Tibial artery (tissue), 4 donors: ENCODE measurements at regions not wholly inside any gene's neighbourhood (a gene's known extent, or its start where the extent isn't known, plus 50 kb on each side); places are given as distances from the start of the nearest gene placed in this dataset.

Experiments used
- DNase-seq, 2 donors: peaks; one replicate each; pipeline ENCODE4 v3.0.0-alpha.2; 2019
- H3K27ac ChIP-seq, 2 donors: fragments of 200-600 bp; sonication (generic) in 1 of 2; 1 replicate in 1 of 2; 2 replicates in 1 of 2; pipeline ENCODE4 v1.5.1; 2018 to 2019; ENCODE audit warnings: mild to moderate bottlenecking in 1 of 2
- H3K27me3 ChIP-seq, 2 donors: fragments of 200-600 bp; sonication (generic) in 1 of 2; one replicate each; pipeline versions ENCODE4 v1.5.1 to v1.6.0; 2016 to 2019
- H3K36me3 ChIP-seq, 3 donors: fragments of 200-600 bp; sonication (generic) in 2 of 3; one replicate each; pipeline ENCODE4 v1.5.1; 2016 to 2019; ENCODE audit warnings: mild to moderate bottlenecking in 2 of 3
- H3K4me1 ChIP-seq, 4 donors: fragments of 200-600 bp; sonication (generic) in 2 of 4; 1 replicate in 3 of 4; 2 replicates in 1 of 4; pipeline ENCODE4 v1.5.1; 2016 to 2019
- H3K4me3 ChIP-seq, 2 donors: fragments of 200-600 bp; sonication (generic) in 1 of 2; 1 replicate in 1 of 2; 2 replicates in 1 of 2; pipeline ENCODE4 v1.5.1; 2018 to 2019; ENCODE audit warnings: mild to moderate bottlenecking in 2 of 2
- H3K9me3 ChIP-seq, 3 donors: fragments of 200-600 bp; sonication (generic) in 1 of 3; one replicate each; pipeline ENCODE4 v1.5.1; 2016 to 2019
- intact Hi-C: fragments of 100-400 bp; cut with DNase I; formaldehyde crosslinking; loops from one replicate; pipeline ENCODE4 v1.15.0; 2023; ENCODE audit warnings: low total_unique reads
- TF ChIP-seq, protein P1 (sequence below), 2 experiments: fragments of 200-600 bp in 1 of 2; fragments of 450-650 bp in 1 of 2; IDR thresholded peaks; one replicate each; pipeline ENCODE4 v1.5.1; 2017 to 2019; ENCODE audit warnings: antibody characterized with exemption in 2 of 2, mild to moderate bottlenecking in 1 of 2, moderate library complexity in 1 of 2

DNA sequence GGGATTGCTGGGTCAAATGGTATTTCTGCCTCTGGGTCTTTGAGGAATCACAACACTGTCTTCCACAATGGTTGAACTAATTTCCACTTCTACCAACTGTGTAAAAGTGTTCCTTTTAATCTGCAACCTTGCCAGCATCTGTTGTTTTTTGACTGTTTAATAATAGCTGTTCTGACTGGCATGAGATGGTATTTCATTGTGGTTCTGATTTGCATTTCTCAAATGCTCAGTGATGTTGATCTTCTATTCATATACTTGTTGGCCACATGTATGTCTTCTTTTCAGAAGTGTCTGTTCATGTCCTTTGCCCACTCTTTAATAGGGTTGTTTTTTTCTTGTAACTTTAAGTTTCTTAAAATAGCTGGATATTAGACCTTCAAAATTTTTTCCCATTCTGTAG, 150.0 kb upstream of the FRMD6 start:
- Histone ChIP-seq H3K4me3 (no peak overlapping the region), H3K27ac (no peak overlapping the region), H3K36me3 (no peaks in the 10 kb centered on the region), H3K27me3 (no peaks in the 10 kb centered on the region), H3K9me3 (peaks cover 0 to 8% (median 0%) of the 10 kb centered on the region in 3 donors), H3K4me1 (no peaks in the 10 kb centered on the region)
- intact Hi-C loops: no loop called here
- TF ChIP-seq, protein P1, sequence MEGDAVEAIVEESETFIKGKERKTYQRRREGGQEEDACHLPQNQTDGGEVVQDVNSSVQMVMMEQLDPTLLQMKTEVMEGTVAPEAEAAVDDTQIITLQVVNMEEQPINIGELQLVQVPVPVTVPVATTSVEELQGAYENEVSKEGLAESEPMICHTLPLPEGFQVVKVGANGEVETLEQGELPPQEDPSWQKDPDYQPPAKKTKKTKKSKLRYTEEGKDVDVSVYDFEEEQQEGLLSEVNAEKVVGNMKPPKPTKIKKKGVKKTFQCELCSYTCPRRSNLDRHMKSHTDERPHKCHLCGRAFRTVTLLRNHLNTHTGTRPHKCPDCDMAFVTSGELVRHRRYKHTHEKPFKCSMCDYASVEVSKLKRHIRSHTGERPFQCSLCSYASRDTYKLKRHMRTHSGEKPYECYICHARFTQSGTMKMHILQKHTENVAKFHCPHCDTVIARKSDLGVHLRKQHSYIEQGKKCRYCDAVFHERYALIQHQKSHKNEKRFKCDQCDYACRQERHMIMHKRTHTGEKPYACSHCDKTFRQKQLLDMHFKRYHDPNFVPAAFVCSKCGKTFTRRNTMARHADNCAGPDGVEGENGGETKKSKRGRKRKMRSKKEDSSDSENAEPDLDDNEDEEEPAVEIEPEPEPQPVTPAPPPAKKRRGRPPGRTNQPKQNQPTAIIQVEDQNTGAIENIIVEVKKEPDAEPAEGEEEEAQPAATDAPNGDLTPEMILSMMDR (IDR thresholded peaks at IDR 0.05): no peak
- DNase-seq: no peak

GRCh38 chr14:51504669-51505068, 147.0 kb upstream of the FRMD6 start:
- peaks cover 0 to 23% (median 20%) of the 10 kb centered on the region in 4 donors for H3K4me1 ChIP-seq

GRCh38 chr14:51507511-51507905, 144.2 kb upstream of the FRMD6 start:
- intact Hi-C loops: no loop called here
- no peak for DNase-seq

More at GRCh38 chr14:51504669-51505068, 147.0 kb upstream of the FRMD6 start:
- no peak for DNase-seq
- intact Hi-C loops: no loop called here
- no peak overlapping the region for H3K27ac ChIP-seq
- H3K9me3 ChIP-seq: no peaks in the 10 kb centered on the region
- TF ChIP-seq, protein P1 (IDR thresholded peaks at IDR 0.05): no peak
- no peaks in the 10 kb centered on the region for H3K36me3 ChIP-seq
- H3K27me3 ChIP-seq: no peaks in the 10 kb centered on the region
- H3K4me3 ChIP-seq: no peak overlapping the region

GRCh38 chr14:51507906-51508511, 143.7 kb upstream of the FRMD6 start:
- Histone ChIP-seq H3K27me3 (no peaks in the 10 kb centered on the region), H3K27ac (peak overlapping the region; percentile 60 to 66), H3K36me3 (no peaks in the 10 kb centered on the region), H3K4me1 (peaks cover 0 to 29% (median 20%) of the 10 kb centered on the region in 4 donors), H3K4me3 (peak overlapping the region; percentile 4 to 13), H3K9me3 (no peaks in the 10 kb centered on the region)
- intact Hi-C loops: no loop called here
- TF ChIP-seq, protein P1 (IDR thresholded peaks at IDR 0.05): peak in 1 of 2 experiments; percentile 11
- DNase-seq: peak; percentile 62 to 93

More at GRCh38 chr14:51507511-51507905, 144.2 kb upstream of the FRMD6 start:
- Histone ChIP-seq H3K27me3 (no peaks in the 10 kb centered on the region), H3K9me3 (no peaks in the 10 kb centered on the region), H3K4me3 (no peak overlapping the region), H3K4me1 (peaks cover 0 to 25% (median 20%) of the 10 kb centered on the region in 4 donors), H3K27ac (peak overlapping the region; percentile 60 to 66), H3K36me3 (no peaks in the 10 kb centered on the region)
- TF ChIP-seq, protein P1 (IDR thresholded peaks at IDR 0.05): no peak

- Histone ChIP-seq H3K4me1 (peaks cover 0 to 29% (median 21%) of the 10 kb centered on the region in 4 donors), H3K27ac (no peak overlapping the region), H3K9me3 (no peaks in the 10 kb centered on the region), H3K36me3 (no peaks in the 10 kb centered on the region), H3K4me3 (no peak overlapping the region), H3K27me3 (no peaks in the 10 kb centered on the region)
- TF ChIP-seq, protein P1 (IDR thresholded peaks at IDR 0.05): no peak
- intact Hi-C loops: no loop called here
- no peak for DNase-seq
Measured at GRCh38 chr14:51511265-51511664, 140.4 kb upstream of the FRMD6 start.
